T-helper 22 cell (primary cell): ENCODE measurements at regions not wholly inside any gene's neighbourhood (a gene's known extent, or its start where the extent isn't known, plus 50 kb on each side); places are given as distances from the start of the nearest gene placed in this dataset.

Experiments used
- DNase-seq: peaks from one replicate; pipeline ENCODE4 v3.0.0-alpha.2; 2020; ENCODE audit warnings: low read depth

GRCh38 chr15:62946940-62947339 lies 95.6 kb upstream of the TPM1 start:
- no peak for DNase-seq

- DNase-seq = no peak
Measured at GRCh38 chr15:62950462-62950931, 92.0 kb upstream of the TPM1 start.

GRCh38 chr15:62951481-62951880 lies 91.1 kb upstream of the TPM1 start:
- no peak for DNase-seq

- DNase-seq = no peak
Measured at GRCh38 chr15:62953021-62953420, 89.5 kb upstream of the TPM1 start.

- no peak for DNase-seq
Measured at GRCh38 chr15:62953496-62954045, 89.0 kb upstream of the TPM1 start.

- no peak for DNase-seq
Measured at GRCh38 chr15:62957130-62957529, 85.4 kb upstream of the TPM1 start.

- DNase-seq = no peak
Measured at GRCh38 chr15:62958528-62959363, 83.8 kb upstream of the TPM1 start.

- no peak for DNase-seq
Measured at GRCh38 chr15:62961134-62961533, 81.4 kb upstream of the TPM1 start.

- no peak for DNase-seq
Measured at GRCh38 chr15:62962101-62962995, 80.2 kb upstream of the TPM1 start.

- no peak for DNase-seq
Measured at GRCh38 chr15:62964251-62964650, 78.3 kb upstream of the TPM1 start.

- DNase-seq = no peak
Measured at GRCh38 chr15:62966294-62967078, 76.1 kb upstream of the TPM1 start.

- no peak for DNase-seq
Measured at GRCh38 chr15:62968699-62969098, 73.8 kb upstream of the TPM1 start.

GRCh38 chr15:62969442-62970089 lies 73.0 kb upstream of the TPM1 start:
- DNase-seq = no peak

- DNase-seq = no peak
Measured at GRCh38 chr15:62972814-62973213, 69.7 kb upstream of the TPM1 start.

- no peak for DNase-seq
Measured at GRCh38 chr15:62975515-62975914, 67.0 kb upstream of the TPM1 start.

GRCh38 chr15:62976301-62976881 lies 66.2 kb upstream of the TPM1 start:
- no peak for DNase-seq

- DNase-seq = no peak
Measured at GRCh38 chr15:62977952-62978811, 64.4 kb upstream of the TPM1 start.

GRCh38 chr15:62979252-62979651 lies 63.3 kb upstream of the TPM1 start:
- no peak for DNase-seq

GRCh38 chr15:62981071-62981470 lies 61.5 kb upstream of the TPM1 start:
- no peak for DNase-seq

GRCh38 chr15:62983956-62984355 lies 58.6 kb upstream of the TPM1 start:
- DNase-seq = no peak
